Testis (tissue), 2 donors: ENCODE measurements at regions not wholly inside any gene's neighbourhood (a gene's known extent, or its start where the extent isn't known, plus 50 kb on each side); places are given as distances from the start of the nearest gene placed in this dataset.

Experiments
- POLR2A ChIP-seq: fragments of 450-650 bp; IDR thresholded peaks from one replicate; pipeline ENCODE4 v1.6.1; 2017; ENCODE audit warnings: antibody characterized with exemption, mild to moderate bottlenecking, moderate library complexity
- TF ChIP-seq, protein P1 (sequence below), 3 experiments: fragments of 450-650 bp in 2 of 3; fragments of 200-600 bp in 1 of 3; sonication (generic) in 1 of 3; IDR thresholded peaks; one replicate each; pipeline ENCODE4 v1.5.1; 2016 to 2019; ENCODE audit warnings: antibody characterized with exemption in 3 of 3, mild to moderate bottlenecking in 2 of 3, moderate library complexity in 1 of 3

DNA sequence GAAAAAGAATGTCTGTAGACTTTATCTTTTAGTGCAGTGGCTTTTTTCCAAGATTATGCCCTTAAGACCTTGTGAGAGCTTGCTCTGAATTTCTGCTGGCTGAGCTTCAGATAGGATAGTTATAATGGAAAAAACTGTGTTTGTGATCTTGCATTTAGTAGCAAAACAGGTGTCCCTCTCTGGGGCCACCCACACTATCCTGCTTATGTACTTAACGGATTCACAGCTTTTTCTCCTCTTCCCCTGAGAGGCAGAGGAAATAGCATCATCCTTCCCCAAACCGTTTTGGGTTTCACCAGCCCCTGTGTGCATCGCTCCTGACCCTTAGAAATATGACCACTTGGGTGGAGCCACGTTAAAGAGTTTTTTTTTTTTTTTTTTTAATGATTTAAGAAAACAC, 101.2 kb downstream of the RAB18 start:
- no peak for TF ChIP-seq POLR2A
- TF ChIP-seq, protein P1, sequence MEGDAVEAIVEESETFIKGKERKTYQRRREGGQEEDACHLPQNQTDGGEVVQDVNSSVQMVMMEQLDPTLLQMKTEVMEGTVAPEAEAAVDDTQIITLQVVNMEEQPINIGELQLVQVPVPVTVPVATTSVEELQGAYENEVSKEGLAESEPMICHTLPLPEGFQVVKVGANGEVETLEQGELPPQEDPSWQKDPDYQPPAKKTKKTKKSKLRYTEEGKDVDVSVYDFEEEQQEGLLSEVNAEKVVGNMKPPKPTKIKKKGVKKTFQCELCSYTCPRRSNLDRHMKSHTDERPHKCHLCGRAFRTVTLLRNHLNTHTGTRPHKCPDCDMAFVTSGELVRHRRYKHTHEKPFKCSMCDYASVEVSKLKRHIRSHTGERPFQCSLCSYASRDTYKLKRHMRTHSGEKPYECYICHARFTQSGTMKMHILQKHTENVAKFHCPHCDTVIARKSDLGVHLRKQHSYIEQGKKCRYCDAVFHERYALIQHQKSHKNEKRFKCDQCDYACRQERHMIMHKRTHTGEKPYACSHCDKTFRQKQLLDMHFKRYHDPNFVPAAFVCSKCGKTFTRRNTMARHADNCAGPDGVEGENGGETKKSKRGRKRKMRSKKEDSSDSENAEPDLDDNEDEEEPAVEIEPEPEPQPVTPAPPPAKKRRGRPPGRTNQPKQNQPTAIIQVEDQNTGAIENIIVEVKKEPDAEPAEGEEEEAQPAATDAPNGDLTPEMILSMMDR (IDR thresholded peaks at IDR 0.05) = no peak
